NCI-H146 treated with DMSO at 0.1 percent for 48 hours (cell line): ENCODE measurements at regions not wholly inside any gene's neighbourhood (a gene's known extent, or its start where the extent isn't known, plus 50 kb on each side); places are given as distances from the start of the nearest gene placed in this dataset.
"Not testable (repeated sequence)": the region's sequence is repeated elsewhere in the genome, so short reads cannot be mapped to it uniquely, and the experiment has no call there.

Experiments used
- DNase-seq: peaks from one replicate; lab custom pipeline; 2025; ENCODE audit not compliant: unreplicated experiment; lab: John Stamatoyannopoulos, UW

DNA sequence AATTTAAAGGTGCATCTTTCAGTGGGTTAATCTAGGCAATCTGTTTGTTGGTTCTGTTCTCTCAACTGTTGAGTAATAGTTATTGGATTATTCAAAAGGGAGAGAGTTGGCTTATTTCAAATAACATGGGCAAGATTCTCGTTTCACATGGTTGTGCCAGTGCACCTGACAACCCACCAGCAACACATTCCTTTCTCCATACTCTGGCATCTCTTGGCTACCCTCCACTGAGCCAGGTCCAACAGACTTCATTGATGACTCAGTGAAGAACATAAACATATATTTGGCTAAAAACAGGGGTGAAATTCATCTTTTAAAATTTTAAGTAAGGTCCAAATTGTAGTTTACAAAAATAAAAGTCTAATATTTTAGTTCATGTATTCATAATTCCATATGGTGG lies 967.2 kb downstream of the RPA4 start:
- no peak for DNase-seq

DNA sequence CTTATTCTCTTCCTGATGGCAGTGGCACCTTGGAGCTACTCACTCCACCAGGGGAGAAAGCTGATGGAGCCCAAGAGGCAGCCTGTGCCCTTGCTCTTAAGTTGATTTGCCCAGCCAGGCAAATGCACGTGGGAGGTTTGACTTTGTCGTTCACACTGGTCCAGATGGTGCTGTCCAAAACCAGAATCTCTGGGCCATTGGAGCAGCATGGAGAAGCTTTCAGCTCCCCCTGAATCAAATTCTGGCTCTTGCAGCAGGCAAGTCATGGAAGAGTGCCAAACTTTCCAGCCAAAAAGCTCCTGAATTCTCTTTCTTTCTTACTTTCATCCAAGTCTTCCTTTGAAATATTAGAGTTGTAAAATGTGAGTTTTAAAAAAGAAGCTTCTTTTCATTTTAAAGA lies 970.4 kb downstream of the RPA4 start:
- no peak for DNase-seq

DNA sequence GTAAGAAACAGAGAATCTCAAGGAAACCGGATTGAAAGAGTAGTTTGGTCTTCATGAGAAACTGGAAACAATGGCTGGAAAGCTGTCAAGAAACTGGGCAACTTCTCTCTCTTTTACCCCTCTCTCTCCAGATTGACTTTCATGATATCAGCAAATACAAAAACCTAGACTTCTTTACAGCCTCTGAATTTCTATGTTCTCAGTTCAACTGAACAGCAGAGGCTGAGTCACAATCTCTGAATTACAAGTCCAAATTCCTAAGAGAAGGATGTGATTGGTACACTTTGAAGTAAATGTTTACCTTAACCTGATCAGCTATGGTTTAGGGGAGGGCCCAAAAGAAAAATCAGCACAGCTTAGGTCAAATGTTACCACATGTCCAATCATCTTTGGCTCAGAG lies 974.9 kb downstream of the RPA4 start:
- DNase-seq: no peak

DNA sequence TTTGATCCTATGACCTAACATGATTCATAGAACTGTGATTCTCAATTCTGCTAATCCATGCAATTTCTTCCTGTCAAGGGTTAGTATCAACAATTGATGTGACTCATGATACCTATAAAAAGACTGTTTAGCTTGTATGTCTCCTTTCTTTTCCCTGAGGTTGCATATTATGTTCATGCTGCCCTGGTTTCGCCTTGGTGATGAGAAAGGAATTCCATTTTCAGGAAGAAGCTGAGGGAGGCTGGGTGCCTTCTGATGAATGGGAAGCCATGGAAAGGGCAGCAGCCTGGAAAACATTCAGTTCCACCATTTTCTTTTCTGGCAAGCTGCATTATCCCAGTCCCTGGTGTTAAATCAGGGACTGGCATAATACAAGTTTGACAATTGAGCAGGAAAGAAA lies 976.5 kb downstream of the RPA4 start:
- DNase-seq: no peak

DNA sequence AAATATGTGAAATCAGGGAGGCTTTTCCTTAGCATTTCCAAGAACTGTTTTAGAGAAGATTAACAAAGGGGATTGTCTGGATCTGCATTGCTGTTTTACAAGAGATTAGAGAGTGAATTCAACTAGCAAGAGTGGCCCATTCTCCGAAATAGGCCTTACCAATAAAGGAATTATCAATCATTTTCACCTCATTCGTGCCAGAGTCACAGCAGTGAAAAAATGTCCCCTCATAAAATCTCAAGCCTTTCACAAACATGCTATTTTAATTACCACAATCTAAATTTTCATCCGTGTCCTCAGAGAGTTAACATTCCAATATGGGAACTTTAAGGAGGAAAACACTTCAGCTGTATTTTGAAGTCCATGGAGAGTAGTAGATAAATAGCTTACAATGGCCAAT lies 979.6 kb downstream of the RPA4 start:
- DNase-seq: no peak

DNA sequence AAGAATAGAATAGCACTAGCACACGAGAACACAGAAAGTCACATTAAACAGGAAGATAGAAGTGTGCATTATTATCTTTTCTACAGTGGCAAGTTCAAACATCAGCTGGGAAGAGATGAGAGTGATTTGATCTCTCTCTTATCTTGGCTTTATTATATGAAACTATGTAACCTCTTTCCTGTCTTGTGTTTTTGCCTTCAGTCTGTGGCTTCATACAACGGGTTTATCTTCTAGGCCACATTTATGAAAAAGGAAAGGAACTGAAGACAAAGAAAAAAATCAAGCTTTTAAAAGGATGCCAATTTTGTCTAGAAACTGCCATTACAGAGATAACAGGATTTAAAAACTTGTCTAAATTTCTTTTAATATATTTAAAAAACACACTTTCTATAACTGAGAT lies 983.6 kb downstream of the RPA4 start:
- no peak for DNase-seq

DNA sequence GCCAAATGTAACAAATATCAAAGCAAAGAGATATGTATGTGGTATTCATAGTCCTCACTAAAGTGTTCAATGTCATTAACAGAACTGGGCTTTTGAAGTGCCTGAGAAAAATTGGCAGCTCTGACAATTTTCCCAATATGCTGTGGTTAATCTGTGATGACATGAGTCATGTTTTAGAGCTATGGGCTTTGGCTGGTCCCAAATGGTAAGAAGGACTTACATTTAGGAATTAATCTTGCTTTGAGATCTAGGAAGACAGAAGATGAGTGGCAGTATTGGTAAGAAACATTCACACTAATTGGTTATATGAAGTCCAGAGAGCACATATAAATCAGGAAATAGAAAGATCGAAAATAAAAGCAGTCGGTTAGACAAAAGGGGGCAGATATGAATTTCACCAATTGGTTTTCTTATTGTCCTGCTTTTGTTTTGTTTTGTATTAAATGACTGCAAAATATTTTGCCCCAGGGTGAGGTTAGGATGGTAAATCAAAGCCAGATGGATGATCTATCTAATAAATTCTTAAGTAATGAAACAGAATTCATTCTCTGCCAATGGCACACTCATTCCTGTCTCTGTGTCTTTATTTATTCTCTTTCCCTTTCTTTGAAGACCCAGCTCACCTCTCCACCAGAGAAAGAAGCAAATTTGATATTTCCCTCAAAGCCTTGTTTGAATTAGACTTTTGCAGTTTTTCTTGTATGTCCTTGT lies 993.1 kb downstream of the RPA4 start:
- DNase-seq: no peak

DNA sequence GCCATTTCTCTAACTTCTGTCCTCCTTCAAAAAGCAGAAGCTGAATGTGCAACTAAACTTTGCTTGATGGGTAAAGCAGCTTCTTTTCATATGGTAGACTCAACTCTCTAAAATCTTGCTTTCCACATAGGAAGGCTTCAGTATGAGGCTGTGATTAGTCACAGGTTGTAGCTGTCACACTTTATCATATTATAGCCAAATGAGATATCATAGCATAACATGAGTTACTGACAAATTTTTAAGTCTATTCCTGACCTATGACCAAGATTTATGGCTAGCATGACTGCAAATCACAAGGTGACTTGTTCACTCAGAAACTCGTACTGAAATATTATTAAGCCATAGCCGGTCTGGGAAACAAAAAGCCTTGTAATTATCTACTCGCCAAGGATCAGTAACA lies 998.6 kb downstream of the RPA4 start:
- DNase-seq: no peak

DNA sequence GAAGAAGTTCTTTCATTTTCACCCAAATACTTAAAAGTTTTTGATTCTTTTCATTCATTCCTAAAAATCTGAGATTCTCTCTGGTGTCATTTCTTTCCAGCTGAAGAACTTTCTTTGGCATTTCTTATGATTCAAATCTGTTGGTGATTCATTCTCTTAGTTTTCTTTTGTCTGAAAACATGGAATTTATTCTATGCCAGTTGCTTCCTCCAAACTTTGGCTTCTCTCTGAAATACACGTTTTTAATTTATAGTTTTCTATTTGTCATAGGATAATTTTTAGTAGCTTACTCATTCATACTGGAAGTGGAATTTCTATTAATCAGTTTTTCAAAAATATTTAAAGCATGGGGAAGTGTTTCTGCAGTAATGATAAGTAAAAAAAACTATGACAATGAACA lies 1012.0 kb downstream of the RPA4 start:
- no peak for DNase-seq

DNA sequence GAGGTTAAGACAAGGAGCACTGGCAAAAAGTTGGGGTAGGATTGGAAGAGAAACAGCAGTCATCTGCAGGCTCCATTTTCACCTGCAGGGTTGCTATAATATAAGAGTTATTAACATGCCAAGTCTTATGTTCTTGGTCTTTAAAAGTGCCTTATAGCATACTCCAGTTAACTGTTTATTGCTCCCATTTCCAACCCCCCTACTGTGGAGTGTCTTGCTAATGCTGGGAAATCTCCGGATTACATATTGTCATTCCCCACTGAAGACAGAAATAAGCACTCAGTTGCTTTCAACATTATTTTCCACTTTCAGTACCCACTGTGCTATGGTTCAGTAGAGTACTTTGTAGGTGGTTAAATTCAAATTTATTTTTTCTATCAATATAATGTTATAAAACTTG lies 1014.3 kb downstream of the RPA4 start:
- DNase-seq: no peak

DNA sequence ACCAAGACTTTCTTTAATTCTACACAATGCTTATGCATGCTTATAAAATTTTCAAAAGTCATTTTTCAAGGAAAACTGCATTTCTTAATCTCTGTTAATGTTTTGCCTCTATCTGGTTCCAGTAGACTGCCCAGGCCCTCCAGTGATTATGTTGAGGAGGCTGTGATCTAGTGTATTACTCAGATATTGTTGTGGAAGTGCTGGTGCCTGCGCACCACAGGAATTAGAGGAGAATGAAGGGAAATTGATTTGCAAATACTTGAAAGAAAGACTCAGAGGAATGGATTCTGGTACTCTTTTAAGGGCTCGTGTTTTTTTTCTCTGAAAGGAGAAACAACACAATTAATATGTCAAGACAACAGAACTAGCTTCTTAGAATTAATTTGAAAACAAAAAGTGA lies 1015.1 kb downstream of the RPA4 start:
- no peak for DNase-seq

DNA sequence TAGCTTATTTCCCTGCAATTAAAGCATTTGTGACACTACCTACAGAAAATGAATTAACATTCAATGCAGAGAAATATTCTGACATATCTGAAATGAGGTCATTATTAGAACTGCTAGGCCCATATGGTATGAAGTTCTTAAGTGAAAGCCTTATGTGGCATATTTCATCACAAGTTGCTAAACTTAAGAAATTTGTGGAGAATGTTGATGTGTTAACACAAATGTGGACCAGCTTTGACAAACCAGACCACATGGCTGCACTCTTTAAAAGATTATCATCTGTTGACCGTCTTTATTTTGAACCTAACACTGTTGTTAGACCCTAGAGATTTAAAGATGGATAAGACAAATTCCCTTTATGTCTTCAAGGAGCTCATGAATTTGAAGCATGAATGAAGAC lies 1024.1 kb downstream of the RPA4 start:
- no peak for DNase-seq

DNA sequence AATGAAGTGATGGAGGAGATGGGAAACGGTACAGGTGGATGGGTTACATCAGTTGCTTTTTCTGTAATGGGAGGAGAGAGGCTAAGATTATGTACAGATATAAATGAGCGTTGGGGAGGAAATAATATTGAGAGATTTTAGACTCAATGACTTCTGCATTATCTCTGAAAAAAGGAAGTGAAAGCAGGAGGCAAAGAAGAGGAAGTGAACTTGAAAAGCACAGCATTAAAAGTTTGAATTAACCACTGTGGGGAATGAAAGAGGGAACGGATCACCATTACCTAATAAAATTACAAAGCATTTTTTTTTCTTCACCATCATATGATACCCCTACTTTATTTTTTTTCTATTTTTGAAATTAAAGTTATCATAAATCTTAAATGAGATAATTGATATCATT lies 1025.5 kb downstream of the RPA4 start:
- DNase-seq: no peak

DNA sequence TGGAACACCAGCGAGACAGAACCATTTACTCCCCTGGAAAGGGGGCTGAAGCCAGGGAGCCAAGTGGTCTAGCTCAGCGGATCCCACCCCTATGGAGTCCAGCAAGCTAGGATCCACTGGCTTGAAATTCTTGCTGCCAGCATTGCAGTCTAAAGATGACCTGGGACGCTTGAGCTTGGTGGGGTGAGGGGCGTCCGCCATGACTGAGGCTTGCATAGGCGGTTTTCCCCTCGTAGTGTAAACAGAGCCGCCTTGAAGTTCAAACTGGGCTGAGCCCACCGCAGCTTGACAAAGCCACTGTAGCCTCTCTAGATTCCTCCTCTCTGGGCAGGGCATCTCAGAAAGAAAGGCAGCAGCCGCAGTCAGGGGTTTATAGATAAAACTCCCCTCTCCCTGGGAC lies 1031.7 kb downstream of the RPA4 start:
- not testable (repeated sequence) for DNase-seq

DNA sequence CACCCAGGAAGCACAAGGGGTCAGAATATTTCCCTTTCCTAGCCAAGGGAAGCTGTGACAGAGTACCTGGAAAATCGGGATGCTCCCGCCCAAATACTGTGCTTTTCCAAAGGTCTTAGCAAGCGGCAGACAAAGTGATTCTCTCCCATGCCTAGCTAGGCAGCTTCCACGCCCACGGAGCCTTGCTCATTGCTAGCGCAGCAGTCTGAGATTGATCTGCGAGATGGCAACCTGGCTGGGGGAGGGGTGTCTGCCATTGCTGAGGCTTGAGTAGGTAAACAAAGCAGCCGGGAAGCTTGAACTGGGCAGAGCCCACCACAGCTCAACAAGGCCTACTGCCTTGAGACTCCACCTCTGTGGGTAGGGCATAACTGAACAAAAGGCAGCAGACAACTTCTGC lies 1037.5 kb downstream of the RPA4 start:
- not testable (repeated sequence) for DNase-seq

DNA sequence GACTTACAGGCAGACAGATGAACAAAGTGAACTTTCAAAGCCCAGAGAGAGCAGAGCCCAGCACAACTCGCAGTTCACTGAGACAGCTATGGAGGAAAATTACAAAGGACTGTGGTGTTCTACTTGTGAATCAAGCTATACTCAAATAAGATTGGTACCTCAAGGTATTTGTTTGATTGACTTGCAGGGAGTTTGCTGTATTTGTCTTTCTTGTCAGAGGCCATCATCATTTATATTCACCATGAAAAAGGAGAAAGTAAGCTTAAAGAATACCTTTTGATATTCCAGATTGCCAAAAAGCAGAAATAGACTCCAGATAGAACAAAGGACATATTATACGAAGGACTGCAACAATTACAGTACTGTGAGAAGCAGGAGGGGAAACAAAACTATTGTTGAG lies 1047.9 kb downstream of the RPA4 start:
- no peak for DNase-seq

DNA sequence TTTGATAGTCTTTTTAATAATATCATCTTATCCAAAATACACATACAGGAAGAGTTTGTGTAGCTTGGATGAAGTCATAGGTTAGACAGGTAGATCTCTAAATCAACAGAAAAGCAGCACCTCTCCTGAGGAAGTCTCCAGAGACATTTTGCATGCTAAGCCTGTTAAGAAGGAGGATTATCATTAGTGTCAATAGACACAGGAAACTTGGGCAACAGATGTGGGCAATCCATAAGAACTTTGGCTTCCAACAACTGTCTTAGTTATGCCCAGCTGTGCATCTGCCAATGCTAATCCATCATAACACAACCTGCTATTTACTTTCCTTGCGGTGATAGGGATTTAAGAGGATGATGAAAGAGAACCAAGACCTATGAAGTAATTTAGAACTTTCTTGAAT lies 1052.6 kb downstream of the RPA4 start:
- DNase-seq: no peak

DNA sequence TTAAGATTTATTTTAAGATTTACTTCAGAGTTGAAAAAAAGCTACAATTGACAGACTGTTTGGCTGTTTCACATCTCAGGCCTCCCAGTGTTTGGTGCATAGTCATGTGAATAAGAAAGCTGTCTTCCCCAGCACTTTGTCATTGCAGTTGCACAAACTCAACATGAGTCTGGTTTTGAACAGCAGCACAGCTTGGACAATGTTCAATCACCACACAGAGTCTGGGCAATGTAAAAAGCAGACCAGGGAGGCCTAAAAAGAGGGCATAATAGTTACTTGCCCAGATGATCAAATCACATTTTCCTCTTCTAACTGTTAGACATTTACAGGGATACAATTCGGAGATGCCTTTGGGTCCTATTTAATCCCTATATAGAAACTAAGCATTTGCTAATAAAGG lies 1055.0 kb downstream of the RPA4 start:
- no peak for DNase-seq

DNA sequence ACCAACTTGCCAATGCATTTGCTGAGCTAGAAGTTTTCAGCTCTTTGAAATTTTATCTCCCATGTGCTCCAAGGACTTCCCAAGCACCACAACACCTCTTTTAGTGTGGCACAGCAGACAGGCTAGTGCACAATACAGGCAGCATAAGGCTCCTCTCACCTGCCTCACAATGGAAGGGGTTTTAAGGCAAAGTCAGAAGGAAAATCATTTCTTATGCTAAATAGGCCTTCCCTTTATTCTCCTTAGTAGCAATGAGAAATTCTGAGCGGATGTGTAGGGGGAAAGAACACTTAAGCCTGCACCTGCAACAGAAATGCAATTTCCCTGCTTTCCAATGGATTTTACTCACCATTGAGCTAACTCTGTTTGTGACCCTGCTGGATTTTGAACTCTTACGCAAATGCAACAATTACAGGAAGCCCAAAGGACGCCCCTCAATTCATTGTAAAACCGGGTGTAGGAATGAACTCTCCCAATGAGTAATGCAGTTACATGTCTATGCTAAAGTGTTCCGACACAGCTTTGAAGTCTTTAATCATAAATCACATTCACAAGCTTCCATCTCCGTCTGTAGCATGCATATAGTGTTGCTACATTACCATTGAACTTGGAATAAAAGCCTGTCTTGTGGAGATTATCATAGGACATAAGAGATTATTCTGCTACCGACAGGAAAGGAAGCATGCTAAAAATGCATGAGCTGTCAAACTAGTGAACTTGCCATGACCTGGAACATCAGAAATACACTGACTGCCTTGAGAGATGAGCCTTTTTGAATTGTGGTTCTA lies 1084.9 kb downstream of the RPA4 start:
- DNase-seq: no peak

DNA sequence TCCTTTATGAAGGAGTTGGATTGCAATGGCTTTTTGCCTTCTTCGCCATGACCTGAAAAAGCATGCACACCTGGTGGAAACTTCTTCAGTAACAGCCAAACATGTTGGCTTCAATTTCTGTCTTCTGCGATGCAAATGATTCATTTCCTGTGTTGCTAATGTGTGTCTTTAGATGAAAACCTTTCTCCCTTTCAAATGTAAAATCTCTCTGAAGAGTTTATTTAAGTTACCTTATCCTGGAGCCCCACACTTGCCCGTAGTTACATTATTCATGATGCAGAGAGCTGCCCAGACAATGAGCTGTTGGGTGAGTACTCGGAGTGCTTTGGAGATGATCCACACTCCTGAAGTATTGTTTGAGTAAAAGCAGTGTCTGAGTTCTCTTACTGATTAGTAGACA lies 1100.9 kb downstream of the RPA4 start:
- no peak for DNase-seq

DNA sequence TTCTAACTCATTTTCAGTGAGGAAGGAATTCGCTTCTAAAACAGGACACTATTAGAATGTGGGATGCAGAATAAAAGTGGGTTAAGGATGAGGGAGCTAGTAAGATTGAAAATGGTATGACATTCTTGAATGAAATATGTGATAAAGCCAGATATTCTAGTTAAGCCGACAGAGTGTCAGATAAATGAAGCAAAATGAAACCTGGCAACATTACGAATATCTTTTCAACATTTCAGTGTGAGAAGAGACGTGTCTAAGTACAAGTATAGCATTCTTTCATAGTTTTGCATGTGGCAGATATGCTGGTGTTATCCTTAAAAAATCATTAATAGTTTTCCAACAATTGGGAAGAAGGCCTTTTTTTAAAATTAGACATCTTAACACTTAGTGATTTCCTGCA lies 1101.4 kb downstream of the RPA4 start:
- no peak for DNase-seq

DNA sequence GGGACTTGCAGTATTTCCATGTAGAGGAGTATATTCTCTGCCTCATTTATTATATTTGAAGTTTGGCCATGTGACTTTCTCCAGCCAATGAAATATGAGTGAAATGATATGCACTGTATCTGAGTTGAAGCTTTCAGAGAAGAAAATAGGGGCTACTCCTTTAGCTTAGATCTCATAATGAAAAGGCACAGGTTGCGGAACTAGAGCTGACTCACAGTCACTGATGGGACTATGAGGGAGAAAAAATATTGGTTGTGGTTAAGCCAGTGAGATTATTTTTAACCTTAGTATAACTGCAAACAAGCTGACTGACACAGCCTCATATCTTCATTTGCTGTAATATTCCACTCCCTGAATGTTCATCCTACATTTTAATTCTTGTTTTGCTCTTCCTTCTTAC lies 1104.3 kb downstream of the RPA4 start:
- no peak for DNase-seq

DNA sequence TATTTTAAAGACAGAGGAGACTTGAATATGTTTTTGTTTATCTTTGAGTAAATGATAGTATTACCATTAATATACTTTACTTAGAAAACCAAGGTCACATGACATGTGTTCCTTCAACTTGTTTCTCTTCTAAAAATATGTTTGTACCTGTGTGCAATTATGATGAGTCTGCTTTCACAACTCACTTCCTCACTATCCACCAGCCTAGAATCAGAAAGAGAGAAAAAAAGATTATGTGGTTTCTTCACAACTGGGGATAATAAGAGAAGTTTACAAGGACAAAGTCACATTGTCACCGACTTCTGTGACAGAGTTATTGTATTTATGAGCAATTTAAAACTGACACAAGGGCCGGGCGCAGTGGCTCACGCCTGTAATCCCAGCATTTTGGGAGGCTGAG lies 1112.1 kb downstream of the RPA4 start:
- no peak for DNase-seq
